Heart left ventricle (tissue), 16 donors: ENCODE measurements at regions not wholly inside any gene's neighbourhood (a gene's known extent, or its start where the extent isn't known, plus 50 kb on each side); places are given as distances from the start of the nearest gene placed in this dataset.

Experiments used
- ATAC-seq, 4 donors: fragments of 200-7000 bp; cut with Tn5 transposase; one replicate each; pipeline ENCODE4 v1.9.1; 2020 to 2022; ENCODE audit warnings: moderate library complexity in 4 of 4, mild to moderate bottlenecking in 3 of 4, moderate number of reproducible peaks in 1 of 4
- DNase-seq, 5 donors: peaks; one replicate each; pipeline ENCODE4 v3.0.0-alpha.2; 2020
- H3K27ac ChIP-seq, 12 donors: fragments of 200-600 bp; sonication (generic) in 4 of 12; one replicate each; pipeline versions ENCODE4 v1.5.0 to v1.8.0; 2016 to 2022; ENCODE audit warnings: mild to moderate bottlenecking in 2 of 12
- H3K27me3 ChIP-seq, 9 donors: fragments of 200-600 bp; sonication (generic) in 2 of 9; one replicate each; pipeline versions ENCODE4 v1.5.1 to v1.8.0; 2016 to 2022; ENCODE audit warnings: mild to moderate bottlenecking in 3 of 9
- H3K36me3 ChIP-seq, 9 donors: fragments of 200-600 bp; sonication (generic) in 2 of 9; one replicate each; pipeline versions ENCODE4 v1.5.0 to v1.8.0; 2018 to 2022; ENCODE audit warnings: mild to moderate bottlenecking in 2 of 9
- H3K4me1 ChIP-seq, 12 donors: fragments of 200-600 bp; sonication (generic) in 4 of 12; one replicate each; pipeline versions ENCODE4 v1.5.0 to v1.8.0; 2016 to 2022; ENCODE audit warnings: mild to moderate bottlenecking in 3 of 12
- H3K4me3 ChIP-seq, 12 donors: fragments of 200-600 bp; sonication (generic) in 4 of 12; one replicate each; pipeline versions ENCODE4 v1.5.0 to v1.8.0; 2017 to 2022; ENCODE audit warnings: mild to moderate bottlenecking in 9 of 12, moderate library complexity in 4 of 12
- H3K9me3 ChIP-seq, 12 donors: fragments of 200-600 bp; sonication (generic) in 4 of 12; one replicate each; pipeline versions ENCODE4 v1.5.0 to v1.8.0; 2016 to 2022; ENCODE audit warnings: mild to moderate bottlenecking in 1 of 12
- CTCF ChIP-seq, 12 donors: fragments of 200-600 bp; sonication (generic) in 4 of 12; IDR thresholded peaks; one replicate each; pipeline versions ENCODE4 v1.5.0 to v1.8.0; 2018 to 2022; ENCODE audit warnings: antibody characterized with exemption in 12 of 12, mild to moderate bottlenecking in 5 of 12
- POLR2A ChIP-seq, 2 donors: fragments of 450-650 bp; IDR thresholded peaks; one replicate each; pipeline ENCODE4 v1.6.1; 2017; ENCODE audit warnings: antibody characterized with exemption in 2 of 2, mild to moderate bottlenecking in 2 of 2, moderate library complexity in 2 of 2
- WGBS, 4 donors: extraction: QIAGEN DNeasy Blood & Tissue Kit in 2 of 4; methylation state at CpG; one replicate each; pipeline versions ENCODE4 v1.1.5 to v1.1.7; 2013 to 2018; 5-methylcytosine and 5-hydroxymethylcytosine counted together
- intact Hi-C, 10 donors: fragments of 100-400 bp; cut with DNase I; formaldehyde crosslinking; loops; one replicate each; pipeline versions ENCODE4 v1.11.1 to v1.14.2; 2022
- donor health status: ischemic (EF 13 %, LVEDD 7.1; RV severe dilation, severe dysfunction).
- donor health status: healthy with polysubstance abuse.
- donor health status: DM: no; HTN: yes; CAD: no.
- donor health status: DM: no; HTN: no; CAD: no.
- donor health status: ischemic (EF 25% LVEDD 6.9; RV normal size, moderate dysfunction).
- donor health status: ischemic (EF 25% LVEDD 5.7; RV mildly dilated, moderate dysfunction).
- donor health status: healthy.
- donor health status: DM: yes; HTN: yes; CAD: no.
- donor health status: ischemic (EF 35%, LVEDD 5.7; RV mildly dilated, moderate dysfunction).
- donor health status: nonischemic (EF 11% LVEDD 7.7; RV severe dilation, severe dysfunction).
- donor health status: DM: yes; HTN: yes; CAD: no.
- donor health status: PGD.
- donor health status: ischemic (EF 29% LVEDD 5.4; RV normal size, mild dysfunction).
- donor health status: nonischemic (EF 23%, LVEDD 6.1; RV moderate dilation, normal function).

GRCh38 chr3:174662653-174663052, 196.5 kb upstream of the NAALADL2 start:
- Histone ChIP-seq H3K4me1 (no peaks in the 10 kb centered on the region), H3K9me3 (peaks cover 0 to 6% (median 0%) of the 10 kb centered on the region in 12 donors), H3K27ac (no peak overlapping the region), H3K36me3 (no peaks in the 10 kb centered on the region), H3K4me3 (no peak overlapping the region), H3K27me3 (no peaks in the 10 kb centered on the region)
- WGBS, 4 donors, result 70 to 78% (median 74%) methylated on average over 3 of the region's 3 CpGs
- intact Hi-C loops, result no loop called here
- TF ChIP-seq POLR2A (IDR thresholded peaks at IDR 0.05) (no peak), CTCF (IDR thresholded peaks at IDR 0.05) (no peak)
- DNase-seq (no peak), ATAC-seq (no peak)

- TF ChIP-seq CTCF (IDR thresholded peaks at IDR 0.05) (no peak), POLR2A (IDR thresholded peaks at IDR 0.05) (no peak)
- H3K4me1 ChIP-seq, result no peaks in the 10 kb centered on the region
- ATAC-seq, result no peak
- no peaks in the 10 kb centered on the region for H3K27me3 ChIP-seq
- 54 to 67% (median 57%) methylated on average over 1 of the region's 1 CpG for WGBS, 4 donors
- intact Hi-C loops, result no loop called here
- no peak overlapping the region for H3K27ac ChIP-seq
- peaks cover 0 to 13% (median 0%) of the 10 kb centered on the region in 12 donors for H3K9me3 ChIP-seq
- H3K36me3 ChIP-seq, result no peaks in the 10 kb centered on the region
- no peak overlapping the region for H3K4me3 ChIP-seq
- no peak for DNase-seq
Observed at GRCh38 chr3:174667386-174667785, 191.7 kb upstream of the NAALADL2 start.

GRCh38 chr3:174675406-174675805, 183.7 kb upstream of the NAALADL2 start:
- ATAC-seq, result no peak
- WGBS, 4 donors, result 84 to 89% (median 87%) methylated on average over 2 of the region's 2 CpGs

GRCh38 chr3:174681784-174682183, 177.3 kb upstream of the NAALADL2 start:
- no peaks in the 10 kb centered on the region for H3K27me3 ChIP-seq
- ATAC-seq (no peak), DNase-seq (no peak)
- no peak overlapping the region for H3K27ac ChIP-seq
- no peaks in the 10 kb centered on the region for H3K4me1 ChIP-seq
- TF ChIP-seq POLR2A (IDR thresholded peaks at IDR 0.05) (no peak), CTCF (IDR thresholded peaks at IDR 0.05) (no peak)
- no peak overlapping the region for H3K4me3 ChIP-seq
- intact Hi-C loops, result no loop called here
- 73 to 91% (median 87%) methylated on average over 1 of the region's 1 CpG; no CpG with 5 or more reads in 1 of the 4 donors for WGBS, 4 donors
- H3K36me3 ChIP-seq, result no peaks in the 10 kb centered on the region
- peaks cover 0 to 13% (median 2%) of the 10 kb centered on the region in 12 donors for H3K9me3 ChIP-seq

More at GRCh38 chr3:174675406-174675805, 183.7 kb upstream of the NAALADL2 start:
- H3K9me3 ChIP-seq, result no peaks in the 10 kb centered on the region
- no peaks in the 10 kb centered on the region for H3K36me3 ChIP-seq
- no peak overlapping the region for H3K4me3 ChIP-seq
- DNase-seq, result no peak
- no peak overlapping the region for H3K27ac ChIP-seq
- no peaks in the 10 kb centered on the region for H3K4me1 ChIP-seq
- no peaks in the 10 kb centered on the region for H3K27me3 ChIP-seq
- intact Hi-C loops, result no loop called here
- no peak for TF ChIP-seq POLR2A (IDR thresholded peaks at IDR 0.05)

GRCh38 chr3:174685796-174686195, 173.3 kb upstream of the NAALADL2 start:
- DNase-seq (no peak), ATAC-seq (no peak)
- Histone ChIP-seq H3K27me3 (no peaks in the 10 kb centered on the region), H3K27ac (no peak overlapping the region), H3K9me3 (peaks cover 0 to 13% (median 2%) of the 10 kb centered on the region in 12 donors), H3K4me3 (no peak overlapping the region), H3K36me3 (no peaks in the 10 kb centered on the region), H3K4me1 (no peaks in the 10 kb centered on the region)
- intact Hi-C loops, result no loop called here
- 93 to 98% (median 95%) methylated on average over 4 of the region's 4 CpGs for WGBS, 4 donors
- TF ChIP-seq POLR2A (IDR thresholded peaks at IDR 0.05) (no peak), CTCF (IDR thresholded peaks at IDR 0.05) (no peak)
